GM21619 (cell line): ENCODE measurements at regions not wholly inside any gene's neighbourhood (a gene's known extent, or its start where the extent isn't known, plus 50 kb on each side); places are given as distances from the start of the nearest gene placed in this dataset.
"Not testable (repeated sequence)": the region's sequence is repeated elsewhere in the genome, so short reads cannot be mapped to it uniquely, and the experiment has no call there.

Source experiments
- ATAC-seq: cut with Tn5 transposase; IDR thresholded peaks from one replicate; pipeline ENCODE4 v1.9.1; 2021; ENCODE audit not compliant: unreplicated experiment

- no peak for ATAC-seq
Measured at GRCh38 chr1:224791362-224791941, 138.0 kb upstream of the DNAH14 start.

GRCh38 chr1:224795591-224795990 is 133.9 kb upstream of the DNAH14 start:
- ATAC-seq: no peak

- no peak for ATAC-seq
Measured at GRCh38 chr1:224799083-224799482, 130.4 kb upstream of the DNAH14 start.

- no peak for ATAC-seq
Measured at GRCh38 chr1:224800486-224801119, 128.9 kb upstream of the DNAH14 start.

GRCh38 chr1:224801844-224802490 is 127.5 kb upstream of the DNAH14 start:
- no peak for ATAC-seq

- ATAC-seq: no peak
Measured at GRCh38 chr1:224802617-224803016, 126.9 kb upstream of the DNAH14 start.

GRCh38 chr1:224804220-224804619 is 125.3 kb upstream of the DNAH14 start:
- ATAC-seq: no peak

GRCh38 chr1:224805889-224806288 is 123.6 kb upstream of the DNAH14 start:
- ATAC-seq: no peak

- ATAC-seq: no peak
Measured at GRCh38 chr1:224809137-224809536, 120.3 kb upstream of the DNAH14 start.

- no peak for ATAC-seq
Measured at GRCh38 chr1:224809613-224810012, 119.9 kb upstream of the DNAH14 start.

- ATAC-seq: no peak
Measured at GRCh38 chr1:224811564-224811963, 117.9 kb upstream of the DNAH14 start.

GRCh38 chr1:224815647-224816046 is 113.8 kb upstream of the DNAH14 start:
- peak; percentile 39 for ATAC-seq

GRCh38 chr1:224816062-224816461 is 113.4 kb upstream of the DNAH14 start:
- ATAC-seq: peak; percentile 66

- no peak for ATAC-seq
Measured at GRCh38 chr1:224817382-224817781, 112.1 kb upstream of the DNAH14 start.

GRCh38 chr1:224819861-224820260 is 109.6 kb upstream of the DNAH14 start:
- no peak for ATAC-seq

- ATAC-seq: no peak
Measured at GRCh38 chr1:224820341-224820740, 109.1 kb upstream of the DNAH14 start.

GRCh38 chr1:224821751-224822150 is 107.7 kb upstream of the DNAH14 start:
- ATAC-seq: not testable (repeated sequence)

- no peak for ATAC-seq
Measured at GRCh38 chr1:224825525-224826000, 103.9 kb upstream of the DNAH14 start.

- no peak for ATAC-seq
Measured at GRCh38 chr1:224828691-224829090, 100.8 kb upstream of the DNAH14 start.

GRCh38 chr1:224831501-224831900 is 98.0 kb upstream of the DNAH14 start:
- ATAC-seq: no peak

GRCh38 chr1:224839648-224840300 is 89.7 kb upstream of the DNAH14 start:
- not testable (repeated sequence) for ATAC-seq

GRCh38 chr1:224841803-224842202 is 87.7 kb upstream of the DNAH14 start:
- ATAC-seq: not testable (repeated sequence)
